ENCODE measurements at regions not wholly inside any gene's neighbourhood (a gene's known extent, or its start where the extent isn't known, plus 50 kb on each side); places are given as distances from the start of the nearest gene placed in this dataset.

GRCh38 chr7:119037941-119038340, 813.4 kb downstream of the ANKRD7 start:
- no peak for TF ChIP-seq CTCF (IDR thresholded peaks at IDR 0.05)
- no peak for TF ChIP-seq POLR2A (IDR thresholded peaks at IDR 0.05)
